HT1080 (cell line): ENCODE measurements at regions not wholly inside any gene's neighbourhood (a gene's known extent, or its start where the extent isn't known, plus 50 kb on each side); places are given as distances from the start of the nearest gene placed in this dataset.

Experiments used
- DNase-seq: peaks from one replicate; pipeline ENCODE4 v3.0.0-alpha.2; 2015; ENCODE audit warnings: low read depth

- no peak for DNase-seq
Observed at GRCh38 chr13:74043237-74043636, 91.0 kb downstream of the KLF12 start.

GRCh38 chr13:74040200-74040599 is 94.0 kb downstream of the KLF12 start:
- DNase-seq, result peak; percentile 61

DNA sequence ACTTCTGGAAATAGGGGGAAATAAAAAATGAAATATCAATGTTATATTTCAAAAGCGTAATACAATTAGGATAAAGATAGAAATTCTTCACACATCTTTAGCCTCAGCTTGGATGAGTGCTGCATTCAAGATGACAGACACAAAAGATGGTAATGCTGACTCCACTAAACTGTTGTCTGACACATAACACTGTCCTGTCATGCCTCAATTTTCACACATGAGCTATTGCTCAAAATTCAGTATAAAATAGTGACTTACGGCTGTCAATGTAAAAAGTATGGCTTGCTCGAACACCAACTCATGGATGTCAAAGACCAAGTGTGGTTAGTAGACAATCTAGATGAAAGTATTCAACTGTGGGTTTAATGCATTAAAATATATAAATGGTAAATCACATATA is 94.5 kb downstream of the KLF12 start:
- no peak for DNase-seq

DNA sequence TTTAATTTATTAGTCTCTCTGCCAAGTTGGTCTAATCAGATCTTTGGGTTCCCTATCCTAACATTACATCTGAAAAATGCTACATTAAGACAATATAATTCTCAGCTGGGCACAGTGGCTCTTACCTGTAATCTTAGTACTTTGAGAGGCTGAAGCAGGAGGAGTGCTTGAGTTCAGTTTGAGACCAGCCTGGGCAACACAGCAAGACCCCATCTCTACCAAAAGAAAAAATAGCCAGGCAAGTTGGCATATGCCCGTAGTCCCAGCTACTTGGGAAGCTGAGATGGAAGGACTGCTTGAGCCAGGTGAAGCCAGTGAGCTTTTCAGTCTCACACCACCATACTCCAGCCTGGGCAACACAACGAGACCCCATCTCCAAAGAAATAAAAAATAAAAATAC is 95.0 kb downstream of the KLF12 start:
- DNase-seq, result no peak

DNA sequence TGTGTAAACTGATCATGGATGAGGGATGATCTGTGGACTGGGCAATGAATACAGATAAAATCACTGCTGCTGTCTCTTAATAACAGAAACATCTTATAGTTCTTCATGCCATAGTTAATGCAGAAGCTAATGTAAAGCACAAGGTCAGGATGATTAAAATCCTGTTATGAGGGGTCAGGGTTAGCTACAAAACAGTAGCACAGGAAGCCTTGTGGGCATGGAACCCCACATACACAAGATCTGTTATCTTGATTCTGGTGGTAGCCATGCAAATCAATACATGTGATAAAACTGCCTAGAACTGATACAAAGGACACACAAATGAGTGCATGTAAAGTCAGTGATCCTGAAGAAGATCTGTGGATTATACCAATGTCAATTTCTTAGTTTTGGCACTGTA is 96.4 kb downstream of the KLF12 start:
- no peak for DNase-seq

DNA sequence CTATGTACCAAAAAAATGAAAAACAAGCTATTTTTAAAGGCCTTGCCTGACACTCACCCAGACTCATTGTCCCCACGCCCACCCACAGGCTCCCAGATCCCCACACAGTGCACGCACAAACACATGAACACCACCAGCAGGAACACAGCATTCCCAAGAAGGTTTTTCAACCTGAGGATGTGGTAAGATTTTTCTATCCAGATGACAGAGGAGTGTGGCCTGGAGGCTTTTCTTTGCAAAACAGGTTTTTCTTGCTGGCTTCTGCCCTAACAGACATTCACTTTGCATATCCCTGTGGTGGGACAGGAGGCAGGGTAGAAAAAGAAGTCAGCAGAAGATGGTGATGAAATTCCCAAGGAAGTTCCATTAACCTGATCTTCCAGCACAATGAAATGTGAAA is 97.8 kb downstream of the KLF12 start:
- no peak for DNase-seq

DNA sequence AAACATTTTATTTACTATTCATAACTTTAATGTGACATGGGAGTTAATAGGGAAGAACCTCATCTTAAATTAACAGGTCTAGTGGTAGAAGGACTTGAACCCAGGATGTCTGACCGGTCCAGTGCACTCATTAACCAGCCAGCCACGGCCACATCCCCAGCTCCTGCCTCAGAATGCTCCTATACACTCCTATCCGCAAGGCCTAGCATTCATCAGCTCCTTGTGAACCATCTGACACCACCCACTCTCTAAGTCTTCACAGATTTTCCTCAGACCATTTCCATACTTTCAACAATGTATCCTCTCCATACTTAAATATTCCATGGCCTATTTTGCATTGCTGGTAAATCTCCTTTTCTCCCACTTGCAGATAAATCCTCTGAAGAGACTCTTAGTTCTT is 98.3 kb downstream of the KLF12 start:
- no peak for DNase-seq

DNA sequence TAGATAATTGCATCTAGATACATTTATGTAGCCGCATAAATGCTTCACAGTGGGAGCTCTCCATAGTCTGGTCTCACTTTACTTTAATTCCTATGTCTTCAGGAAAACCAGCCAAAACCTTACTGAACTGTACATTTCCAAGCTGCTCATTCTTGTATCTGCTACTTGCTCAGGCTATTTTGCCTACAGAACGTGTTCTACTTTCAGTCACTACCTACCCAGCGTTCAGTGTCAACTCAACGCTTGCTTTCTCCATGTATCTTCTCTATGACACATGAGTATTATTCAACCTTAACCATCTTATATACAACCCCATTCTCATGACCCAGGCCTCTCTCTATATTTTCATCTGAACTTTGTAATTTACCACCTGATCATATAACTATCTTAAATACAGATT is 101.9 kb downstream of the KLF12 start:
- no peak for DNase-seq

DNA sequence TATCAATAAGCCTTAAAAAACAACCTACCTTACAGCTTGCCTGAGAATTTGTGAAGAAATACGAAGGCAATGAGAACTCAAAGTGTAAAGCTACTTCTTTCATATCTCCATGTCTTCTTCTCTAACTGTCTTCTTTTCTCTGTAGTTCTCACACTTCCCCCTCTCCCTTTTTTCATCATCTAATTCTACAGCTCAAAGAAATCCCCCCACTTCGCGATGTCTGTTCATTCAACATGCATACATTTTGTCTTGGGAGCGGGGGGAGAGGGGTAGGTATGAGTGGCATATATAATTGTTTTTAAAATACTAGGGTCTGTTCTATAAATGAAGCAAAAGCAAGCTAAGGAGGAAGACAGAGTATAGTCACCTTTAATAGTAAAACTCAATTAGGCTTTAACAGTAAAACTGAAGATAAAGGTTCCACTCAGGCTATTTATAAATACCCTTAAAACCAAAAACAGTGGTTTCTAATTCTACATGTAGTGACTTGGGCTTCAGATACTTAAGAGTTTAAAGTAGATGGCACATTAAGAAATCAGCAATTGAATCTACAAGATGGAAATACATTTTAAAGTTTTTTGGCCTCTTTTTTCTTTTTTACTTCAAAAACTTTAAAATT is 106.9 kb downstream of the KLF12 start:
- no peak for DNase-seq

DNA sequence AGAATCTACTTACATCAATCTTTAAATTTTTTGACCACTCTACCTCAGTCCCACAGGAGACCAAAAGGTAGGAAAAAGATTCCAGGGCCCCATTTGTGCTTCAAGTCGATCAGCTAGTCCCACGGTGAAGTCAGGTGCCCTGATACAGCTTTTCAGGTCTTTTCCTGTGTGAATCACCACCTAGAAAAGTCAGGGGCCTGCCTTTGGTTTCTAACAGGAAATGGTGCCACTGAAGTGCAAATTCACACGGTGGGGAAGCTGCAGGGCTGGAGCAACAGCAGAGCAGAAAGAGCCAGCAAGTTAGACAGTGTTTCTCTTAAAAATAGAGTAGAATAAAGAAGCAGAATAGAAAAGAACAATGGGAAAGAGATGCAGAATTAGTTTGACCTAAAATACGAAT is 107.5 kb downstream of the KLF12 start:
- peak; percentile 75 for DNase-seq

GRCh38 chr13:74025369-74025768 is 108.8 kb downstream of the KLF12 start:
- no peak for DNase-seq

GRCh38 chr13:74024856-74025255 is 109.3 kb downstream of the KLF12 start:
- DNase-seq, result no peak

DNA sequence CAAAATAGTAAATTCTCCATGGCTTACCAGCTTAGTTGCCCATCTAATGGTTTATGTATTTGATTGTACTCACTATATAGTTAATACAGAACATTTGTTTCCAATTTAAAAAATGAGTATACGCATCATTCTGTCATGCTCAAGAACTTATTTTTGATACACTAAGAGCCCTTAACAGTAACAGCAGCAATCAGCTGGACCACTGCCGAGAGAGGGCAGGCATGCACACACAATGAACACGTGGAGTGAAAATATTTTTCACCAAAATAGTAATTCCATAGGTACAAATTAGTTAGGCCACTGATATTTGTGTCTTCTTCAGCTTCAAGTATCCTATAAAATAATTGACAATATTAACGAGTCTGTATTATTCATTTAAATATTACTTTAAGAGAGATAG is 109.9 kb downstream of the KLF12 start:
- DNase-seq, result no peak

DNA sequence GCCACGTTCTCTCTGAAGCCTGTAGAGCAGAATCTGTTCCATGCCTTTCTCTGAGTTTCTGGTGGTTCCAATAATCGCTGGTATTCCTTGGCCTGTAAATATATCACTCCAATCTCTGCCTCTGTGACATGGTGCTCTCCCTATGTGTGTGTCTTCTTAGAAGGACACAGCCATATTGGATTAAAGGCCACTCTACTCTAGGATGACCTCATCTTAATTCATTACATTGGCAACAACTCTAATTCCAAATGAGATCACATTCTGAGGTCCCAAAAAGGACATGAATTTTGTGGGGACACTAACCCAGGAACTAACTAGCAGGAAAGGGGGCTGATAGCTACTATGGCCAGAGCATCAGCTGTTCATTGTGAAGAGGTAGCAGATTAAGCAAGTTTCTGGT is 110.7 kb downstream of the KLF12 start:
- no peak for DNase-seq

DNA sequence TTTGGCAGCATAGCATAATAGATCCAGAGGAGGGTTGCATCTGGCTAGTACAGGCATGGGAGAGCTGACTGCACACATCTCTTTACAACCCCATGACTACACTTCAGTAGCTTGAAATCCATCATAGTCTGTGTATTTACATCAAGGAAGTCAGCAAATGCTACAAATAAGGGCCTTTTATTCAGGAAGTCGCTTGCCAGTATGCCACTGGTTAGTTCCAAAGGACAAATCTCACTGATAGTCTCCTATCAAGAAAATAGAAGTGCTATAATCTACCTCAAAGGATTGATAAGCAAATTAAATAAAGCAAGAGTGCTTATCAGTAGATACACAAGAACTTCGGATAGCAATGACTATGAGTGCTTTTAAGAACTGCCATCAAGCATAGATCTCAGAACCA is 112.7 kb downstream of the KLF12 start:
- no peak for DNase-seq

GRCh38 chr13:74018062-74018431 is 116.2 kb downstream of the KLF12 start:
- DNase-seq, result no peak

GRCh38 chr13:74017301-74018061 is 116.7 kb downstream of the KLF12 start:
- DNase-seq, result no peak

GRCh38 chr13:74015137-74015536 is 119.1 kb downstream of the KLF12 start:
- DNase-seq, result no peak

DNA sequence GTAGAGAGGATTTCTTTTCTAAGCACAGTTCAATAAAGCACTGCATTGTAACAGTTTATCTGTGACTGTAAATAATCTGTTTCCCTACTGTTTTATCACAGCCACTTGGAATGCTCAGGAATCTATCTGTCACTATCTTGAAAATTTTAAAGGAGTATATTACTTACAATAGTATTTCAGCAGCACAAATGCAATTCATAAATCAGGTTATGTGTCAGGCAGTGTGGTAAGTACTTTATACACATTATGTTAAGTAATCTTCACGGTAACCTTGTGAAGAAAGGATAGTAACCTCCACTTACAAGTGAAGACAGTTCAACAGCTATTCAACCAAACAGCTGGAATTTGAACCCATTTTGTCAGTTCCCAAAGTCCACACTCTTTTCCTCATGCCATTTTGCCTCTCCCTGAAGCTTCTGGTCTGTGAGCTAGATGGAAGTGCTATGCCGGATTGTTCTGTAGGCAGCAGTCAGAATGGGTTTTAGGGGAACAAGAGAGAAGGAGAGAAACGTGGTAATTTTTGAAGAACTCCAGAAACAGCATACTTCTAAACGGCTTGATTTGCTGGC is 125.0 kb downstream of the KLF12 start:
- no peak for DNase-seq

DNA sequence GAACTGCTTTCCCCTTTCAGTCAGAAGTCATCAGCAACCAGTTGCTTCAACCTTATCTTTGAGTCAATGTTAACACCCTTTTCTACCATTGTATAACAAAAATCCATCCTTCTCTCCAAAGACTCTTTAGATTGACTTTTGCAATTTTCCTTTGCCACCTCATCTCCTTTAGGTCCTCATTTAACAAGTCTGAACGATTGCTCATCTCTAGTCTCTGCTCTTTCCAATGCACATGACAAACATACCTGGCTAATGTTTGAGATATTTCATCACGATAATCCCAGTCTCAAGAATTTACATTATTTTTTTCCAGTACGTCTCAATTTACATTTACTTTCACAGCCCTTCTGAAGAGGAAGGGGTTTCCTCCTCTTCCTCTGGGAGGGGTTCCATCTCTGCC is 127.5 kb downstream of the KLF12 start:
- no peak for DNase-seq

- DNase-seq, result no peak
Observed at GRCh38 chr13:74005320-74006157, 128.7 kb downstream of the KLF12 start.

DNA sequence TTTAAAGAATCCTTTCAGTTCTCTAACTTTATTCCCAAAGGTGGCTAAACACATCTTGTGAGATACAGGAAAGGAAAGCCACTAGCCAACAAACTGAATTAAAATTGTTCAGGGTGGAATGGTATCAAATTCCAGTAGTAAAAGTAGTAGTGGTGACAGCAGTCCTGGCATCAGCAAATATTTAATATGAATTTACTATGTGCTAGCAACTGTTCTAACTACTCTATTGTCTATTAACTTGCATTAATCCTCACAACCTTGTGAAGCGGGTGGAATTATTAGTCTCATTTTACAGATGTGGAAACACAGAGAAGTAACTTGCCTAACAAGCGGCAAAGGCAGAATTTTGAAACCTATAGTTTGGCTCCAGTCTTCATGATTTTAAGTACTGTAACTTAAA is 130.1 kb downstream of the KLF12 start:
- DNase-seq, result no peak
